ENCODE measurements at regions not wholly inside any gene's neighbourhood (a gene's known extent, or its start where the extent isn't known, plus 50 kb on each side); places are given as distances from the start of the nearest gene placed in this dataset.

- TF ChIP-seq POLR2A (IDR thresholded peaks at IDR 0.05; ENCODE audit: low read depth, low read length), result no peak
- no peak for TF ChIP-seq JUN (IDR thresholded peaks at IDR 0.05; ENCODE audit: borderline replicate concordance, insufficient read depth, insufficient read length, low read depth)
- no peaks in the 10 kb centered on the region for H3K4me1 ChIP-seq (ENCODE audit: control insufficient read depth, extremely low read depth, insufficient read depth, low read length)
- H3K79me2 ChIP-seq (ENCODE audit: control insufficient read depth, insufficient read depth, low read length), result no peaks in the 10 kb centered on the region
- no peaks in the 10 kb centered on the region for H3K9me3 ChIP-seq (replicated peaks; ENCODE audit: control insufficient read depth, insufficient read depth, low read length)
- H3K9ac ChIP-seq (replicated peaks; ENCODE audit: extremely low read depth, insufficient read depth, low read length), result no peak overlapping the region
- ChIA-PET POLR2A (no interaction called here), CTCF (no interaction called here)
- BruUV-seq (replicated peaks), result no TSS peak
- intact Hi-C loops (cut with micrococcal nuclease) (no loop called here), dilution Hi-C loops (cut with MboI; ENCODE audit: extremely low pct_ligation_motif_present, low sequenced_read_pairs) (no loop called here)
- H2AFZ ChIP-seq (ENCODE audit: low read depth, low read length), result no peak overlapping the region
- FAIRE-seq, result no peak
- H4K20me1 ChIP-seq (replicated peaks; ENCODE audit: control insufficient read depth, extremely low read depth, insufficient read depth, low read length), result no peaks in the 10 kb centered on the region
- H3K36me3 ChIP-seq (ENCODE audit: control insufficient read depth in 2 of 2, extremely low read depth in 1 of 2, insufficient read depth in 2 of 2, low read length in 2 of 2), result no peaks in the 10 kb centered on the region
- H3K27me3 ChIP-seq (ENCODE audit: control insufficient read depth in 2 of 2, insufficient read depth in 2 of 2, low read length in 2 of 2), result no peaks in the 10 kb centered on the region
- H3K4me3 ChIP-seq (replicated peaks in 1 of 3; ENCODE audit: insufficient read depth in 1 of 3, low read depth in 1 of 3, low read length in 3 of 3), result no peak overlapping the region
- no peak overlapping the region for H3K4me2 ChIP-seq (ENCODE audit: insufficient read depth, low read length)
- H3K27ac ChIP-seq (ENCODE audit: insufficient read depth, low read depth, low read length), result no peak overlapping the region
- H3K9me1 ChIP-seq (replicated peaks; ENCODE audit: control insufficient read depth, extremely low read depth, insufficient read depth, low read length), result no peaks in the 10 kb centered on the region
- no peak for DNase-seq (ENCODE audit: low read depth, low spot score)
These were observed 200.4 kb upstream of the LEF1 start for GRCh38 chr4:108369035-108369655.

GRCh38 chr4:108367751-108368150 lies 199.0 kb upstream of the LEF1 start:
- no peak overlapping the region for H3K9ac ChIP-seq (replicated peaks; ENCODE audit: extremely low read depth, insufficient read depth, low read length)
- FAIRE-seq, result no peak
- no peaks in the 10 kb centered on the region for H3K9me3 ChIP-seq (replicated peaks; ENCODE audit: control insufficient read depth, insufficient read depth, low read length)
- H4K20me1 ChIP-seq (replicated peaks; ENCODE audit: control insufficient read depth, extremely low read depth, insufficient read depth, low read length), result no peaks in the 10 kb centered on the region
- intact Hi-C loops (cut with micrococcal nuclease), result no loop called here
- dilution Hi-C loops (cut with MboI; ENCODE audit: extremely low pct_ligation_motif_present, low sequenced_read_pairs), result no loop called here
- no peaks in the 10 kb centered on the region for H3K79me2 ChIP-seq (ENCODE audit: control insufficient read depth, insufficient read depth, low read length)
- H3K27me3 ChIP-seq (ENCODE audit: control insufficient read depth in 2 of 2, insufficient read depth in 2 of 2, low read length in 2 of 2), result no peaks in the 10 kb centered on the region
- BruUV-seq (replicated peaks), result no TSS peak
- ChIA-PET POLR2A (no interaction called here), CTCF (interaction anchor here (1.1 kb wide), 1 partner anchor 91 kb away, joined by 3 read pairs; no protein-coding TSS in a partner anchor)
- no peak overlapping the region for H3K4me2 ChIP-seq (ENCODE audit: insufficient read depth, low read length)
- H3K4me3 ChIP-seq (replicated peaks in 1 of 3; ENCODE audit: insufficient read depth in 1 of 3, low read depth in 1 of 3, low read length in 3 of 3), result no peak overlapping the region
- H3K9me1 ChIP-seq (replicated peaks; ENCODE audit: control insufficient read depth, extremely low read depth, insufficient read depth, low read length), result no peaks in the 10 kb centered on the region
- no peak for TF ChIP-seq POLR2A (IDR thresholded peaks at IDR 0.05; ENCODE audit: low read depth, low read length)
- TF ChIP-seq MYC (IDR thresholded peaks at IDR 0.05; ENCODE audit: low read depth, low read length), result no peak
- TF ChIP-seq MAX (IDR thresholded peaks at IDR 0.05; ENCODE audit: insufficient read depth, insufficient read length), result no peak
- no peak for TF ChIP-seq FOS (IDR thresholded peaks at IDR 0.05; ENCODE audit: borderline replicate concordance, insufficient read depth, low read length)
- TF ChIP-seq EZH2 (IDR thresholded peaks at IDR 0.05; ENCODE audit: borderline replicate concordance, low read depth, low read length, severe bottlenecking), result no peak
- no peak for TF ChIP-seq POLR2AphosphoS5 (IDR thresholded peaks at IDR 0.05; ENCODE audit: insufficient read depth, low read depth, low read length)
- no peak for TF ChIP-seq GATA2 (IDR thresholded peaks at IDR 0.05; ENCODE audit: insufficient read depth, insufficient read length, low read depth, low read length)
- TF ChIP-seq CTCF (IDR thresholded peaks at IDR 0.05; ENCODE audit: extremely low read depth in 1 of 2, insufficient read depth in 1 of 2, low read depth in 1 of 2, low read length in 2 of 2), result no peak
- no peak for TF ChIP-seq JUN (IDR thresholded peaks at IDR 0.05; ENCODE audit: borderline replicate concordance, insufficient read depth, insufficient read length, low read depth)
- no peak overlapping the region for H3K27ac ChIP-seq (ENCODE audit: insufficient read depth, low read depth, low read length)
- no peaks in the 10 kb centered on the region for H3K4me1 ChIP-seq (ENCODE audit: control insufficient read depth, extremely low read depth, insufficient read depth, low read length)
- no peak for DNase-seq (ENCODE audit: low read depth, low spot score)
- no peaks in the 10 kb centered on the region for H3K36me3 ChIP-seq (ENCODE audit: control insufficient read depth in 2 of 2, extremely low read depth in 1 of 2, insufficient read depth in 2 of 2, low read length in 2 of 2)
- no peak overlapping the region for H2AFZ ChIP-seq (ENCODE audit: low read depth, low read length)

Data from endothelial cell of umbilical vein (primary cell).